ENCODE measurements at regions not wholly inside any gene's neighbourhood (a gene's known extent, or its start where the extent isn't known, plus 50 kb on each side); places are given as distances from the start of the nearest gene placed in this dataset.

DNA sequence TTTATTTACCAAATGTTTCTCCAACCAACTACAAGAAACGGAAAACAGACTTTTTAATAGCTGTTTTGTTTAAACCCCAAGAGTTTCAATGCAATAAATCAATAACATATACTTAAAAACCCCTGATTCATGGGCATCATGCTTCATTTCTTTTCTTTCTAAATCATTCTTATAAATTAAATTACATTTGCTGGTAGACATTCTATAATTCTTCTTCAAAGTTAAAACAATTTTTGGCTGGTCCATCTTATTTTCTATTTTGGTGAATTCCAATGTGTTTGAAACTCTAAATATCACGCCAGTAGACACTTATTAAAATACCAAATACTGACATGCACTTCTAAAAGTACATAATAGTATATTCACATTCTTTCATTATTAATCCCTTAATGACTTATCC, 408.6 kb downstream of the LIG4 start:
- H3K18ac ChIP-seq (ENCODE audit: low read depth in 1 of 2, low read length in 2 of 2), result no peak overlapping the region
- H4K8ac ChIP-seq (ENCODE audit: low read length), result no peak overlapping the region
- no peaks in the 10 kb centered on the region for H3K36me3 ChIP-seq (ENCODE audit: control insufficient read depth in 1 of 2, insufficient read depth in 2 of 2, low read depth in 1 of 2, low read length in 2 of 2)
- no peak overlapping the region for H3K4ac ChIP-seq (ENCODE audit: low read depth in 1 of 2, low read length in 2 of 2)
- H3K79me1 ChIP-seq (replicated peaks; ENCODE audit: low read length, poor library complexity, severe bottlenecking), result peaks cover 9% of the 10 kb centered on the region
- no peaks in the 10 kb centered on the region for H3K9me3 ChIP-seq (ENCODE audit: control insufficient read depth, low read length)
- no peak overlapping the region for H3K9ac ChIP-seq (ENCODE audit: low read length)
- H4K91ac ChIP-seq (ENCODE audit: low read length), result no peak overlapping the region
- H3K27me3 ChIP-seq (ENCODE audit: control insufficient read depth in 1 of 2, insufficient read depth in 1 of 2, low read length in 2 of 2), result no peaks in the 10 kb centered on the region
- H2BK15ac ChIP-seq (ENCODE audit: low read depth, poor library complexity, severe bottlenecking), result no peak overlapping the region
- H3K4me1 ChIP-seq (ENCODE audit: control insufficient read depth, insufficient read depth, low read depth, low read length), result peaks cover 5% of the 10 kb centered on the region
- H2AFZ ChIP-seq (ENCODE audit: low read depth, low read length), result no peak overlapping the region
- H3K4me2 ChIP-seq (ENCODE audit: low read length, poor library complexity, severe bottlenecking), result no peak overlapping the region
- DNase-seq, result no peak
- H3K23ac ChIP-seq (ENCODE audit: low read length in 2 of 2), result no peak overlapping the region
- H2BK5ac ChIP-seq (ENCODE audit: low read depth, low read length, poor library complexity, severe bottlenecking), result no peak overlapping the region
- no peak overlapping the region for H2AK5ac ChIP-seq (ENCODE audit: low read length, severe bottlenecking)
- no peak overlapping the region for H3K27ac ChIP-seq (ENCODE audit: low read length, poor library complexity, severe bottlenecking)
- 77% methylated on average over 1 of the region's 2 CpGs for WGBS
- no peak overlapping the region for H3K4me3 ChIP-seq (ENCODE audit: insufficient read depth in 1 of 2, low read depth in 1 of 2, low read length in 2 of 2)
- no peak overlapping the region for H3K14ac ChIP-seq (ENCODE audit: low read length in 2 of 2)
- no peak overlapping the region for H2BK12ac ChIP-seq (ENCODE audit: low read length in 2 of 2)
- H2BK120ac ChIP-seq (ENCODE audit: low read depth, low read length), result no peak overlapping the region

DNA sequence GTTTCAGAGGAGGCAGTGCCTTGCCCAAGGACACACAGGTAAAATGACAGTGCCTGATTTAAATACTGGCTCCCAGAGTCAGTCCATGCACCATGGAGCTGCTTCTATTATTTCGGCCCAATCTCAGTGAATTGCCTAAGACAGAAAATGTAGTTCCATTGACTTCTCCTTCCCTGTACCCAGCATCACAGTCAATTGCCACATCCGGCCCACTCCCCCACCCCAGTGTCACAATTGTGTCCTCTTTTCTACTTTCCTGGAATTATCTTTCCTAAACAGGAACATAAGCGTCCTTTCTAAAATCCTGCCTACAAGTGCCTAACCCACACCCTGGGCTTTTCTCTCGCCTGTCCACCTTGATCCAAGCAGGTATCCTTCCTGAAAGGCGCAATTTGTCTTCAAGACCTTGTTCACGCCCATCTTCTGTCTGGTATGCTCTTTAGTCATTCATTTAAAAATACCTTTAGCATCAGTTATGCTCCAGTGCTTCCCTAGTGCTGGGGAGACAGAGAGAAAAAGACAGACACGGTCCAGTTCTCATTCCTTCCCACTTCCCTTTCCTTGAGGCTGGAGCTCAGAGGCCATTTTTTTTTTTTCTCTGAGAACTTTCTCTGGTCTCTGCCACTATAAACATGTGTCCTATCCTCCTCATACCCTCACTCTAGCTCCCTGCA, 411.4 kb downstream of the LIG4 start:
- H4K91ac ChIP-seq (ENCODE audit: low read length), result peak overlapping the region; percentile 73
- H2AK5ac ChIP-seq (ENCODE audit: low read length, severe bottlenecking), result no peak overlapping the region
- no peak overlapping the region for H3K14ac ChIP-seq (ENCODE audit: low read length in 2 of 2)
- no peak overlapping the region for H2BK5ac ChIP-seq (ENCODE audit: low read depth, low read length, poor library complexity, severe bottlenecking)
- H2BK15ac ChIP-seq (ENCODE audit: low read depth, poor library complexity, severe bottlenecking), result no peak overlapping the region
- no peak overlapping the region for H2BK120ac ChIP-seq (ENCODE audit: low read depth, low read length)
- peak overlapping the region; percentile 50 for H3K27ac ChIP-seq (ENCODE audit: low read length, poor library complexity, severe bottlenecking)
- peaks cover 7% of the 10 kb centered on the region for H3K79me1 ChIP-seq (replicated peaks; ENCODE audit: low read length, poor library complexity, severe bottlenecking)
- H3K4me3 ChIP-seq (ENCODE audit: insufficient read depth in 1 of 2, low read depth in 1 of 2, low read length in 2 of 2), result no peak overlapping the region
- DNase-seq, result no peak
- no peaks in the 10 kb centered on the region for H3K27me3 ChIP-seq (ENCODE audit: control insufficient read depth in 1 of 2, insufficient read depth in 1 of 2, low read length in 2 of 2)
- H3K4ac ChIP-seq (ENCODE audit: low read depth in 1 of 2, low read length in 2 of 2), result no peak overlapping the region
- H2BK12ac ChIP-seq (ENCODE audit: low read length in 2 of 2), result no peak overlapping the region
- H3K36me3 ChIP-seq (ENCODE audit: control insufficient read depth in 1 of 2, insufficient read depth in 2 of 2, low read depth in 1 of 2, low read length in 2 of 2), result no peaks in the 10 kb centered on the region
- H3K9me3 ChIP-seq (ENCODE audit: control insufficient read depth, low read length), result no peaks in the 10 kb centered on the region
- no peak overlapping the region for H3K23ac ChIP-seq (ENCODE audit: low read length in 2 of 2)
- WGBS, result 86% methylated on average over 7 of the region's 7 CpGs
- no peak overlapping the region for H3K18ac ChIP-seq (ENCODE audit: low read depth in 1 of 2, low read length in 2 of 2)
- H3K4me1 ChIP-seq (ENCODE audit: control insufficient read depth, insufficient read depth, low read depth, low read length), result peaks cover 5% of the 10 kb centered on the region
- no peak overlapping the region for H3K9ac ChIP-seq (ENCODE audit: low read length)
- H3K4me2 ChIP-seq (ENCODE audit: low read length, poor library complexity, severe bottlenecking), result no peak overlapping the region
- H2AFZ ChIP-seq (ENCODE audit: low read depth, low read length), result no peak overlapping the region
- H4K8ac ChIP-seq (ENCODE audit: low read length), result no peak overlapping the region

DNA sequence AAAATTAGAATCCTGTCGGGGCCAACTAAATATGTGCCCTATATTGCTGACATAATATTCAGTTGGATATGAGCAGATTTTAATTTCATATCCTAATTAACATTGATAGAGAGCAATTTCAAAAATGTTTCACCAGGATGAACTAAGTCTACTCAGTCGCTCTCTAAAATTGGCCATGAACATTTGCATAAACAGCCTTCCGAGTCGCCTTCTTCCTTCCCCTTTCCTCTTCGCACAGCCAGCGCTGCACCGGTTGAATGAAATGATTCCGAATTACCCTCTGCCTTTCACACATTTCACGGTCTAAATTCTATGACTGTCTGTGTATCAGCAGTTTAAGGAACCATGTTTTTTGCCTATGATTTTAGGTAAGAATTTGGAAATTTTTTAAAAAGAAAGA, 413.7 kb downstream of the LIG4 start:
- H3K27ac ChIP-seq (ENCODE audit: low read length, poor library complexity, severe bottlenecking), result no peak overlapping the region
- no peak for DNase-seq
- H3K27me3 ChIP-seq (ENCODE audit: control insufficient read depth in 1 of 2, insufficient read depth in 1 of 2, low read length in 2 of 2), result no peaks in the 10 kb centered on the region
- H2BK5ac ChIP-seq (ENCODE audit: low read depth, low read length, poor library complexity, severe bottlenecking), result no peak overlapping the region
- H2AFZ ChIP-seq (ENCODE audit: low read depth, low read length), result no peak overlapping the region
- H4K8ac ChIP-seq (ENCODE audit: low read length), result no peak overlapping the region
- no peak overlapping the region for H3K4me3 ChIP-seq (ENCODE audit: insufficient read depth in 1 of 2, low read depth in 1 of 2, low read length in 2 of 2)
- H2BK120ac ChIP-seq (ENCODE audit: low read depth, low read length), result no peak overlapping the region
- no peaks in the 10 kb centered on the region for H3K9me3 ChIP-seq (ENCODE audit: control insufficient read depth, low read length)
- no peak overlapping the region for H3K4ac ChIP-seq (ENCODE audit: low read depth in 1 of 2, low read length in 2 of 2)
- no peak overlapping the region for H3K4me2 ChIP-seq (ENCODE audit: low read length, poor library complexity, severe bottlenecking)
- peaks cover 8% of the 10 kb centered on the region for H3K79me1 ChIP-seq (replicated peaks; ENCODE audit: low read length, poor library complexity, severe bottlenecking)
- WGBS, result 94% methylated on average over 3 of the region's 9 CpGs
- no peak overlapping the region for H3K18ac ChIP-seq (ENCODE audit: low read depth in 1 of 2, low read length in 2 of 2)
- H4K91ac ChIP-seq (ENCODE audit: low read length), result no peak overlapping the region
- H3K14ac ChIP-seq (ENCODE audit: low read length in 2 of 2), result no peak overlapping the region
- H3K36me3 ChIP-seq (ENCODE audit: control insufficient read depth in 1 of 2, insufficient read depth in 2 of 2, low read depth in 1 of 2, low read length in 2 of 2), result no peaks in the 10 kb centered on the region
- H2BK15ac ChIP-seq (ENCODE audit: low read depth, poor library complexity, severe bottlenecking), result no peak overlapping the region
- no peak overlapping the region for H3K9ac ChIP-seq (ENCODE audit: low read length)
- H3K23ac ChIP-seq (ENCODE audit: low read length in 2 of 2), result no peak overlapping the region
- no peak overlapping the region for H2BK12ac ChIP-seq (ENCODE audit: low read length in 2 of 2)
- peaks cover 5% of the 10 kb centered on the region for H3K4me1 ChIP-seq (ENCODE audit: control insufficient read depth, insufficient read depth, low read depth, low read length)
- H2AK5ac ChIP-seq (ENCODE audit: low read length, severe bottlenecking), result no peak overlapping the region

DNA sequence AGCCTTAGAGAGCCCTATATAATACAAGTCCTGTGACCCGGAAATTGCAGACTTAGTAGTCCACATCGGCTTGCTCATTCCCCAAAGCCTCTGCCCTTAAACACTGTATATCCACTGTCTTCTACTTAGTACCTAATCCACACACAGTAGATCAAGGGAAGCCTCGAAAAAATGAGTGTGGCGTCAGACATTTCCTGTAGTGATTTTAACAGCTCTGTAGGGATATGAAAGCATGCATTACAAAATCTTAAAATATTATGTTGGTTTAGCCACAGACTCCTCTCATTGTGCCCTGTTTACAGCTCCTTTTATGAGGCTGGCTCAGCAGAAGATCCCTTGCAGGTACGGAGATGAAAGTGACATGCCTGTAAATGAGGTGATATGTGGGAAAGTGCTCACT, 416.3 kb downstream of the LIG4 start:
- no peak overlapping the region for H3K23ac ChIP-seq (ENCODE audit: low read length in 2 of 2)
- H3K9me3 ChIP-seq (ENCODE audit: control insufficient read depth, low read length), result no peaks in the 10 kb centered on the region
- no peaks in the 10 kb centered on the region for H3K27me3 ChIP-seq (ENCODE audit: control insufficient read depth in 1 of 2, insufficient read depth in 1 of 2, low read length in 2 of 2)
- H2BK120ac ChIP-seq (ENCODE audit: low read depth, low read length), result no peak overlapping the region
- peaks cover 7% of the 10 kb centered on the region for H3K79me1 ChIP-seq (replicated peaks; ENCODE audit: low read length, poor library complexity, severe bottlenecking)
- no peak overlapping the region for H3K9ac ChIP-seq (ENCODE audit: low read length)
- no peak overlapping the region for H3K18ac ChIP-seq (ENCODE audit: low read depth in 1 of 2, low read length in 2 of 2)
- H2BK5ac ChIP-seq (ENCODE audit: low read depth, low read length, poor library complexity, severe bottlenecking), result no peak overlapping the region
- peaks cover 3% of the 10 kb centered on the region for H3K4me1 ChIP-seq (ENCODE audit: control insufficient read depth, insufficient read depth, low read depth, low read length)
- H2BK15ac ChIP-seq (ENCODE audit: low read depth, poor library complexity, severe bottlenecking), result no peak overlapping the region
- no peak overlapping the region for H3K27ac ChIP-seq (ENCODE audit: low read length, poor library complexity, severe bottlenecking)
- no peak overlapping the region for H3K4ac ChIP-seq (ENCODE audit: low read depth in 1 of 2, low read length in 2 of 2)
- no peak overlapping the region for H3K4me3 ChIP-seq (ENCODE audit: insufficient read depth in 1 of 2, low read depth in 1 of 2, low read length in 2 of 2)
- 91% methylated on average over 2 of the region's 5 CpGs for WGBS
- no peak overlapping the region for H3K14ac ChIP-seq (ENCODE audit: low read length in 2 of 2)
- H2BK12ac ChIP-seq (ENCODE audit: low read length in 2 of 2), result no peak overlapping the region
- H3K36me3 ChIP-seq (ENCODE audit: control insufficient read depth in 1 of 2, insufficient read depth in 2 of 2, low read depth in 1 of 2, low read length in 2 of 2), result no peaks in the 10 kb centered on the region
- H2AFZ ChIP-seq (ENCODE audit: low read depth, low read length), result no peak overlapping the region
- DNase-seq, result no peak
- H3K4me2 ChIP-seq (ENCODE audit: low read length, poor library complexity, severe bottlenecking), result no peak overlapping the region
- no peak overlapping the region for H4K91ac ChIP-seq (ENCODE audit: low read length)
- H4K8ac ChIP-seq (ENCODE audit: low read length), result no peak overlapping the region
- H2AK5ac ChIP-seq (ENCODE audit: low read length, severe bottlenecking), result no peak overlapping the region

Measured in mesenchymal stem cell (in vitro differentiated cells and primary cell).